ENCODE measurements at regions not wholly inside any gene's neighbourhood (a gene's known extent, or its start where the extent isn't known, plus 50 kb on each side); places are given as distances from the start of the nearest gene placed in this dataset.
"Not testable (repeated sequence)": the region's sequence is repeated elsewhere in the genome, so short reads cannot be mapped to it uniquely, and the experiment has no call there.

DNA sequence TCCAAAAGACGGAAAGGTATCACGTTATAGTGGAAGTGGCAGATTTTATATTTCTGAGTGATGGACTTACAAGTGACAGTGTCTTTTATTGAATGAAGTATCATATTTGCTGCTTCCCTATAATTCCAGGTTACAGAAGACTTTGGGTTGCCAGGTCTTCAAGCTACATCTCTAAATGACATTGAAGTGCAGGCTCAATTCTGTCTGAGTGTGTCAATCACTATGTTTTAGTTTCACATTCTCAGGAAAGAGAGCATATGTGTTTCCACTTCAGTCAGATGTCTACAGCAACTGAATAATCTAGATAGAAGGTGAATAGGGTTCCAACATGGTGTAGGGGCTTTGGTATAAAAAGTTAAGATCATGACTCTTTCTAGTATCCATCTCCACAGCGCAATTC is 492.7 kb upstream of the API5 start:
- H3K9me3 ChIP-seq, result no peaks in the 10 kb centered on the region
- H3K27me3 ChIP-seq, result no peaks in the 10 kb centered on the region
- no peaks in the 10 kb centered on the region for H3K4me1 ChIP-seq
- no peaks in the 10 kb centered on the region for H3K36me3 ChIP-seq
- no peak overlapping the region for H3K4me3 ChIP-seq
- TF ChIP-seq, protein P1, sequence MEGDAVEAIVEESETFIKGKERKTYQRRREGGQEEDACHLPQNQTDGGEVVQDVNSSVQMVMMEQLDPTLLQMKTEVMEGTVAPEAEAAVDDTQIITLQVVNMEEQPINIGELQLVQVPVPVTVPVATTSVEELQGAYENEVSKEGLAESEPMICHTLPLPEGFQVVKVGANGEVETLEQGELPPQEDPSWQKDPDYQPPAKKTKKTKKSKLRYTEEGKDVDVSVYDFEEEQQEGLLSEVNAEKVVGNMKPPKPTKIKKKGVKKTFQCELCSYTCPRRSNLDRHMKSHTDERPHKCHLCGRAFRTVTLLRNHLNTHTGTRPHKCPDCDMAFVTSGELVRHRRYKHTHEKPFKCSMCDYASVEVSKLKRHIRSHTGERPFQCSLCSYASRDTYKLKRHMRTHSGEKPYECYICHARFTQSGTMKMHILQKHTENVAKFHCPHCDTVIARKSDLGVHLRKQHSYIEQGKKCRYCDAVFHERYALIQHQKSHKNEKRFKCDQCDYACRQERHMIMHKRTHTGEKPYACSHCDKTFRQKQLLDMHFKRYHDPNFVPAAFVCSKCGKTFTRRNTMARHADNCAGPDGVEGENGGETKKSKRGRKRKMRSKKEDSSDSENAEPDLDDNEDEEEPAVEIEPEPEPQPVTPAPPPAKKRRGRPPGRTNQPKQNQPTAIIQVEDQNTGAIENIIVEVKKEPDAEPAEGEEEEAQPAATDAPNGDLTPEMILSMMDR (IDR thresholded peaks at IDR 0.05), result no peak
- no peak for TF ChIP-seq POLR2A (IDR thresholded peaks at IDR 0.05)
- H3K27ac ChIP-seq, result no peak overlapping the region
- DNase-seq, result no peak

- H3K9me3 ChIP-seq, H3K36me3 ChIP-seq, DNase-seq, H3K27me3 ChIP-seq, H3K4me1 ChIP-seq, H3K27ac ChIP-seq, H3K4me3 ChIP-seq: not testable (repeated sequence)
These were observed 489.6 kb upstream of the API5 start for GRCh38 chr11:42822188-42822587.

DNA sequence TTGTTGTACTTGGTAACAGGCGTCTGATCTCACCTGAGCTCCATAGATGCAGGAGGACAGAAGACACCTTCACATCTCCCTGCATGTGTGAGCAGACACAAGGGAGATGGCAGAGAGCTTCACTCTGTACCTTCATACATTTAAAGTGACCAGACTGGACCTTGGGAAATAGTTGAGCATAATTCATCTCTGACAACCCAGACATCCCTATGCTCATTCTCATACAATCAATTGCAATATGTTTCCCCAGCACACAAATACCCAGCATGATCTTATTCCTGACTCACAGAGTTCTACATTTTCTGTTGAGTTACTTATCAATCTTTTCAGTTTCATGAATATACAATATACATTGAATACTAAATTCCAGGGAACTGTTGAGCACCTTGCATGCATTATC is 488.2 kb upstream of the API5 start:
- TF ChIP-seq, protein P1 (IDR thresholded peaks at IDR 0.05), result no peak
- TF ChIP-seq POLR2A (IDR thresholded peaks at IDR 0.05), result no peak
- no peaks in the 10 kb centered on the region for H3K36me3 ChIP-seq
- DNase-seq, result no peak

DNA sequence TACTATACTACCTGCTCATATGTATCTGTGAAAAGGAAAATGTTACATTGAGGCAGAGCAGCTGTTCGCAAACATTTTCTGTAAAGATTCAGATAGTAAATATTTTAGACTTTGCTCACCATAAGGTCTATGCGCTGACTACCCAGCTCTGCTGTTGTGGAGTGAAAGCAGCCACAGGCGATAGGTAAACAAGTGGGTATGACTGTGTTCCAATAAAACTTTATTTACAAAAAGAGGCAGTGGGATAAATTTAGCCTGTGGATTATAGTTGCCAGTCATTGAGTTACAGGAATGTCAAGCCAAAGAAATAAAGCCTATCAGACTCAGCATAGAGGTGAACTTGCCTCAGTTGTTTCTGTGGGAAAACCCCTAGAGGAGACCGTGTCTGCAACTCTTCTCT is 487.7 kb upstream of the API5 start:
- no peaks in the 10 kb centered on the region for H3K27me3 ChIP-seq
- H3K36me3 ChIP-seq, result no peaks in the 10 kb centered on the region
- H3K4me1 ChIP-seq, result no peaks in the 10 kb centered on the region
- DNase-seq, result no peak
- H3K27ac ChIP-seq, result no peak overlapping the region
- no peak for TF ChIP-seq POLR2A (IDR thresholded peaks at IDR 0.05)
- TF ChIP-seq, protein P1 (IDR thresholded peaks at IDR 0.05), result no peak
- no peak overlapping the region for H3K4me3 ChIP-seq
- H3K9me3 ChIP-seq, result no peaks in the 10 kb centered on the region

More for the DNA sequence above, 488.2 kb upstream of the API5 start:
- Histone ChIP-seq H3K4me3 (no peak overlapping the region), H3K27me3 (no peaks in the 10 kb centered on the region), H3K9me3 (no peaks in the 10 kb centered on the region), H3K27ac (no peak overlapping the region), H3K4me1 (no peaks in the 10 kb centered on the region)

DNA sequence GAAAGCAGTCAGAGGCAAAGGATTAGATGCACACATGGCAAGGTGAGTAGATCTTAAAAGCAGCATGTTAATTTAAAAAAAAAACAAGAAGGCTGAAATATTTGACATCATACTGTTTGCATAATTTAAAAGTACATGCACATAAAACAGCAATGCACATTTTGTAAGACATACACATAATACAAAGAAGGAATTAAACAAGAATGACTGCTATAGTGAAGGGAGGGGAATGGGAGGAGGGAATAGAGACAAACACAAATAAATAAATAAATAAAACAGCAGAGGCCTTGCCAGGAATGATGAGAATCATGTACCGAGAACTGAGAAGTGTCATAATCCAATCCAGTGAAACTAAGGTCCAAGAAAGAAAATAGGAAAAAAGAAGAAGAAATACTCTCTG is 486.2 kb upstream of the API5 start:
- Histone ChIP-seq H3K4me3 (no peak overlapping the region), H3K27ac (no peak overlapping the region), H3K4me1 (no peaks in the 10 kb centered on the region), H3K27me3 (no peaks in the 10 kb centered on the region), H3K36me3 (no peaks in the 10 kb centered on the region), H3K9me3 (no peaks in the 10 kb centered on the region)
- DNase-seq, result no peak
- no peak for TF ChIP-seq POLR2A (IDR thresholded peaks at IDR 0.05)
- TF ChIP-seq, protein P1 (IDR thresholded peaks at IDR 0.05), result no peak

- no peak overlapping the region for H3K27ac ChIP-seq
- no peaks in the 10 kb centered on the region for H3K9me3 ChIP-seq
- no peaks in the 10 kb centered on the region for H3K36me3 ChIP-seq
- H3K27me3 ChIP-seq, result no peaks in the 10 kb centered on the region
- TF ChIP-seq POLR2A (IDR thresholded peaks at IDR 0.05), result no peak
- TF ChIP-seq, protein P1 (IDR thresholded peaks at IDR 0.05), result no peak
- H3K4me1 ChIP-seq, result no peaks in the 10 kb centered on the region
- H3K4me3 ChIP-seq, result no peak overlapping the region
- no peak for DNase-seq
These were observed 484.0 kb upstream of the API5 start for GRCh38 chr11:42827845-42828244.

Measured in Peyer's patch (tissue), 4 donors.